ENCODE measurements at regions not wholly inside any gene's neighbourhood (a gene's known extent, or its start where the extent isn't known, plus 50 kb on each side); places are given as distances from the start of the nearest gene placed in this dataset.

DNA sequence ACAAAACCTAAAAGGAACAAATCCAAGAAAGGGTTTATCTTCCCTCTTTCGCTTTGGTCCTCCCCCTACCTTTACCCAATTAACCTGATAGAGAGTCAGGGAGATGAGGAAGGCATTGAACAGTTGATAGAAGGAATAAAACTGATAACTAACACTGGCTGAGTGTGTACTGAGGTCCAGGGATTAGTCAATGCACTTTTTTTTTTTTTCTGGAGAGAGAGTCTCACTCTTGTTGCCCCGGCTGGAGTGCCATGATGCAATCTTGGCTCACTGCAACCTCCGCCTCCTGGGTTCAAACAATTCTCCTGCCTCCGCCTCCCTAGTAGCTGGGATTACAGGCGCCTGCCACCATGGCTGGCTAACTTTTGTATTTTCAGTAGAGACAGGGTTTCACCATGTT, 250.2 kb upstream of the CWC22 start:
- intact Hi-C loops (cut with DNase I; ENCODE audit: low total_unique reads), result no loop called here
- no peak for DNase-seq (ENCODE audit: low spot score in 2 of 2)
- no peak overlapping the region for H3K4me3 ChIP-seq (ENCODE audit: low read depth, poor library complexity, severe bottlenecking)
- TF ChIP-seq POLR2A (IDR thresholded peaks at IDR 0.05), result no peak
- TF ChIP-seq, protein P1, sequence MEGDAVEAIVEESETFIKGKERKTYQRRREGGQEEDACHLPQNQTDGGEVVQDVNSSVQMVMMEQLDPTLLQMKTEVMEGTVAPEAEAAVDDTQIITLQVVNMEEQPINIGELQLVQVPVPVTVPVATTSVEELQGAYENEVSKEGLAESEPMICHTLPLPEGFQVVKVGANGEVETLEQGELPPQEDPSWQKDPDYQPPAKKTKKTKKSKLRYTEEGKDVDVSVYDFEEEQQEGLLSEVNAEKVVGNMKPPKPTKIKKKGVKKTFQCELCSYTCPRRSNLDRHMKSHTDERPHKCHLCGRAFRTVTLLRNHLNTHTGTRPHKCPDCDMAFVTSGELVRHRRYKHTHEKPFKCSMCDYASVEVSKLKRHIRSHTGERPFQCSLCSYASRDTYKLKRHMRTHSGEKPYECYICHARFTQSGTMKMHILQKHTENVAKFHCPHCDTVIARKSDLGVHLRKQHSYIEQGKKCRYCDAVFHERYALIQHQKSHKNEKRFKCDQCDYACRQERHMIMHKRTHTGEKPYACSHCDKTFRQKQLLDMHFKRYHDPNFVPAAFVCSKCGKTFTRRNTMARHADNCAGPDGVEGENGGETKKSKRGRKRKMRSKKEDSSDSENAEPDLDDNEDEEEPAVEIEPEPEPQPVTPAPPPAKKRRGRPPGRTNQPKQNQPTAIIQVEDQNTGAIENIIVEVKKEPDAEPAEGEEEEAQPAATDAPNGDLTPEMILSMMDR (IDR thresholded peaks at IDR 0.05), result no peak
- 90 to 92% methylated on average over 5 of the region's 5 CpGs for WGBS, 2 donors

DNA sequence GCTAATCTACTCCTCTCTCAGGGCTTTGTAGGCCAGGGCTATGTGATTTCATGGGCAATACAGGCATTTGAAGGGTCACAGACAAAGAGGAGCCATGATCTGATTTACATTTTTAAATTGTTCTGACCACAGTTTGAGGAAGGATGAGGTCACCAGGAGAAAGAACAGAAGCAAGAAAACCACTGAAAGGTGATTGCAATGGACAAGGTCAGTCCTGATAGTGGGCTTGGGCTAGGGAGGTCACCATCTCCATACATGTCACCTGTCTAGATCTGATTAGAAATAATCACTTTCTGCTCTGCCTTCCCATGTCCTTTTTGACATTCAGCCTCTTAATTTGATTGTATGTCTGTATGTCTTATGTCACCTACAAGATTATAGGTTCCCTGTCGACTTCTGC, 248.9 kb upstream of the CWC22 start:
- DNase-seq (ENCODE audit: low spot score in 2 of 2), result no peak
- H3K4me3 ChIP-seq (ENCODE audit: low read depth, poor library complexity, severe bottlenecking), result no peak overlapping the region
- 38 to 50% methylated on average over 1 of the region's 1 CpG for whole genome bisulfite sequencing, 2 donors
- intact Hi-C loops (cut with DNase I; ENCODE audit: low total_unique reads), result loop anchor here (1.0 kb wide), 1 partner anchor 60 kb away; no protein-coding TSS in a partner anchor
- TF ChIP-seq POLR2A (IDR thresholded peaks at IDR 0.05), result no peak
- TF ChIP-seq, protein P1 (IDR thresholded peaks at IDR 0.05), result no peak

DNA sequence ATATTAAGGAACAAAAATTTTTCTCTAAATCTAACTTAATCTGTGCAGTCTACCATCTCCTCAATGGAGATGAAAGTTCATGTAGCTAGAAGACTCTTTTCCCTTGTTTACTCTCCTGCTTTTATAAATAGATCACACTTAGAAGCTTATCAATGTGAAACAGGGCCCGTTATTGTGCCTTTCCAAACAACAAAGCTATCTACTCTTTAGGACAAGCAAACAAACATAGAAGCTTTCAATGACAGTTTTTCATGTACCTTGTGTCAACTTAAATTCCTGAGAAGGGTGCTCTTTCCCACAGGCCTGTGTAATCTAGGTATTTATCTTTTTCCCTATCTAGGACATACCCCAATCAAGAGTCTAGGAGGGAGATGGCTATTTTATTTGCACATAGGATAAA, 247.8 kb upstream of the CWC22 start:
- H3K4me3 ChIP-seq (ENCODE audit: low read depth, poor library complexity, severe bottlenecking), result no peak overlapping the region
- no peak for DNase-seq (ENCODE audit: low spot score in 2 of 2)
- intact Hi-C loops (cut with DNase I; ENCODE audit: low total_unique reads), result no loop called here
- no peak for TF ChIP-seq POLR2A (IDR thresholded peaks at IDR 0.05)
- TF ChIP-seq, protein P1 (IDR thresholded peaks at IDR 0.05), result no peak
- 57 to 67% methylated on average over 1 of the region's 1 CpG for WGBS, 2 donors

DNA sequence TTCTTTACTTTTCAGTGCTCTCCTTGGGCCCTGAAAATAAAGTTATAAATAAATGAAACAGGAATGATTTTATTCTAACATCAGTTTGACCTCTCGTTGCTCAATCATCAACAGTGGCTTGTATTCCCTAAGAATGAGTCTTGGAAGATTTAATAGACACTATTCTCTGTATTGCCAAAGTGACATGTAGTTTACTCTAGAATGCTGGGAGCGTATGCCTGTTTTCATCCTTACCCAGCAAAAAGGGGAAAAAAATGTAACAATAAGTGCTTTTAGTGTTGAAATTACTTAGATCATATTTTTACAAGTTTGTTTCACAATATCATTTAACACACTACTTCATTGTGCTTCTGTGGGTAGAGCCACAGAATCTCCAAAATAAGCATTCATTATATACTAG, 240.6 kb upstream of the CWC22 start:
- 60 to 85% methylated on average over 2 of the region's 2 CpGs for WGBS, 2 donors
- intact Hi-C loops (cut with DNase I; ENCODE audit: low total_unique reads), result no loop called here
- TF ChIP-seq, protein P1 (IDR thresholded peaks at IDR 0.05), result no peak
- TF ChIP-seq POLR2A (IDR thresholded peaks at IDR 0.05), result no peak
- H3K4me3 ChIP-seq (ENCODE audit: low read depth, poor library complexity, severe bottlenecking), result no peak overlapping the region
- no peak for DNase-seq (ENCODE audit: low spot score in 2 of 2)

DNA sequence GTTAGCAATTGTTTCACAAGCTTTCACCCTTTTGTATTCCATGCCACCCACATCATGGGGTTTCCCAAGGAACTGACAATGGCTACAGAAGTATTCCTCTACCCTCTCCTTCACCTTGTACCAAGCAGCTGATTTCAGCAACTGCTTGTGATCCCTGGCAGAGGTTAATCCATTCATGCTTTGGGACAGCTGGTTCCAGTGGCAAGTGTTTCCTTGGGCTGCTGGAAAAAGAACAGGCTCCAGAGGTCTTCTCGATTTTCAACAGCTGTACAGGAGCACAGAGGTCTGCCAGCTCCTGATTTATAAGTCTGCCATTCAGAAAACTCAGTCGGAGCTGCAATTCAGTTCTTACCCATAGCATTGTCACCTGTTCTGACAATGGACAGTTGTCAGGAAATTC, 239.2 kb upstream of the CWC22 start:
- WGBS, 2 donors, result 40 to 42% methylated on average over 2 of the region's 2 CpGs
- no peak for DNase-seq (ENCODE audit: low spot score in 2 of 2)
- intact Hi-C loops (cut with DNase I; ENCODE audit: low total_unique reads), result no loop called here
- H3K4me3 ChIP-seq (ENCODE audit: low read depth, poor library complexity, severe bottlenecking), result no peak overlapping the region
- TF ChIP-seq, protein P1 (IDR thresholded peaks at IDR 0.05), result no peak
- TF ChIP-seq POLR2A (IDR thresholded peaks at IDR 0.05), result no peak

DNA sequence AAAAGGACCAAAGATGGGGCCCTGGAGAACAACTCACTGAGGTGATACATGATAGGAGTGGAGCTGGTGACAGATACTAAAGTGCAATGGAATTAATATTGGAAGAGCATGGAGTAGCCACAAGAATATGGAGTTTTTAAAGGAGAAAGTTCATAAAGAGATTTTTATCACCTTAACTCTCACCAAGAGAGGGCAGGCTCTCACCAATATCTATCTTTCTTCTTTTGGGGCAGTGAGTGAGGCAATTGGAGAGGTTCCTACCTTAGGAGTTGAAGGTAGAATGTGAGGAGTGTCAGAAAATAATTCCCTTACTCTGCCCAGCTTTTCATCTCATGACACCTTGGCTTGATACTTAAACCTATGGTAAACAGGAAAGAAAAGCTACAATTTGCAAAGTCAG, 233.7 kb upstream of the CWC22 start:
- H3K4me3 ChIP-seq (ENCODE audit: low read depth, poor library complexity, severe bottlenecking), result no peak overlapping the region
- no peak for DNase-seq (ENCODE audit: low spot score in 2 of 2)
- no peak for TF ChIP-seq POLR2A (IDR thresholded peaks at IDR 0.05)
- TF ChIP-seq, protein P1 (IDR thresholded peaks at IDR 0.05), result no peak
- intact Hi-C loops (cut with DNase I; ENCODE audit: low total_unique reads), result no loop called here

Data from lower leg skin (tissue), 4 donors.